HG02938 (cell line): ENCODE measurements at regions not wholly inside any gene's neighbourhood (a gene's known extent, or its start where the extent isn't known, plus 50 kb on each side); places are given as distances from the start of the nearest gene placed in this dataset.
"Not testable (repeated sequence)": the region's sequence is repeated elsewhere in the genome, so short reads cannot be mapped to it uniquely, and the experiment has no call there.

Experiments used
- ATAC-seq: cut with Tn5 transposase; IDR thresholded peaks from one replicate; pipeline ENCODE4 v1.9.1; 2021; ENCODE audit warnings: mild to moderate bottlenecking, moderate library complexity; ENCODE audit not compliant: unreplicated experiment

DNA sequence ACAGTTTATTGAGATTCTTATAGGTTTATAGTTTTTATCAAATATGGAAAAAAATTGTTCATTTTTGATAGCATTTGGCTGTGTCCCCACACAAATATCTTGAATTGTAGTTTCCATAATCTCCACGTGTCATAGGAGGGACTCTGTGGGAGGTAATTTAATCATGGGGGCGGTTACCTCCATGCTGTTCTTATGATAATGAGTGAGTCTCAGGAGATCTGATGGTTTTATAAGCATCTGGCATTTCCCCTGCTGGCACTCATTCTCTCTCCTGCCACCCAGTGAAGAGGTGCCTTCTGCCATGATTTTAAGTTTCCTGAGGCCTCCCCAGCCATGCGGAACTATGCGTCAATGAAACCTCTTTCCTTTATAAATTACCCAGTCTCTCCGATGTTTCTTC, 420.6 kb upstream of the KAZN start:
- ATAC-seq: not testable (repeated sequence)

DNA sequence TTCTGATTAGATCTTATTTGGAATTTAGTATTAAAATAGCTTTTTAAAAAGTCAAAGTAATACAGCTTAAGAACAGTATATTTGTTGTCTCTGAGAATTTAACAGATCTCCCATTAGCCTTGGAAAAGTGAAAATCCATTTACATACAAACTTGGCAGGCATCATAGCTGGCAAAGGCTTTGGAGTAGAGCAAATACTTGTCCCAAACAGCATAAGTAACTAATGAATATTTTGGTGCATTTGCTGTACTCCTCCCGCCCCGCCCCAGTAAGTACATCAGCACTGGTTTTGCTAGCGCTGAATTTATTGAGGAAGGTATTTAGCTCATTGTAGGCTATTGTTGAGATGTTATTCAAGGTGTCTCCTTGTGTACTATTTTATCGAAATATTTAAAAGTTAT, 417.7 kb upstream of the KAZN start:
- ATAC-seq: no peak

DNA sequence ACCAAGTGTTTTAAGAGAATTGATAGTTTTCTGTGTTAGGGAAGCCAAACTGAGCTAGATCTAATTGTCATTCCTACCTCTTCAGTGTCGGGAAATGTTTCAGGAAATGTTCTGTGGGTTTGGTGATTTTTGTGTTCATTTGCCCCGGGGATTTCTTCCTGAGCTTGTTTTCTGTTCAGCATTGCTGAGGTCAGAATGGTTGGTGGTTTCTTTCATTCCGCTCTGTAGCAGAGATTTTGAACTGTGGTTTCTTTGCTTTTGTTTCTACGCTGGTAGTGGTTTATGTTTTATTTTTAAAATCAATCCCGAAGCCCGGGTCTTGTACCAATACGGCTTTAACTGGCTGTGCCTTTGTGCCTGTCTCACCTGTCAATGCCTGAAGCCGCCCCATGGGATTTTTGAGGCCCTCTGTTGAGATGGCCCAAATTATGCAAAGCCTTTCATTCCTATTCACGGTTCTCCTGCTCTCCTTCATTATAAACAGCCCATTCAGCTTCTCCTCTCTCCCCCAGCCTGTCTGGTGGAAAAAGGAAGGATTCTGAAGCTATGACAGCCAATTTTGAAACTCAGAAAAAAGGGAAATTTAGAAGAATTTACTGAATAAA, 417.2 kb upstream of the KAZN start:
- ATAC-seq: no peak

DNA sequence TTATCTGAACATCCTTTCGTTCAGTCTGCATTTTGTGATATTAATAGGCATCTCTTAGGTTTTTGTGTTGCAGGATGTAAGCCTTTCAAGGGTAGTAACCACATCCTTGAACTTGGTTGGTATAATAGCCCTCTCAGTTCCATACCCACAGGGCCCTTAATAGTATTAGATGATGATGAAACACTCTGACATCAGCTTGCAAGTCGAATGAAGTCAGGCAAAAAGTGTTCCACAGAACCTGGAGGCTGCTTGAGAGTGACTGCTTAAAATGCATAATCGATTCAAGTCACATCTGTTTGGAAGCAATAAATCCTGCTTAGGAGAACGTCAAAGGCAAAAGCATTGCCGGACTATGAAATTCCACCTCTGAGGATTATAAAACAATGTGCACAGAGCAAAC, 415.6 kb upstream of the KAZN start:
- ATAC-seq: no peak

DNA sequence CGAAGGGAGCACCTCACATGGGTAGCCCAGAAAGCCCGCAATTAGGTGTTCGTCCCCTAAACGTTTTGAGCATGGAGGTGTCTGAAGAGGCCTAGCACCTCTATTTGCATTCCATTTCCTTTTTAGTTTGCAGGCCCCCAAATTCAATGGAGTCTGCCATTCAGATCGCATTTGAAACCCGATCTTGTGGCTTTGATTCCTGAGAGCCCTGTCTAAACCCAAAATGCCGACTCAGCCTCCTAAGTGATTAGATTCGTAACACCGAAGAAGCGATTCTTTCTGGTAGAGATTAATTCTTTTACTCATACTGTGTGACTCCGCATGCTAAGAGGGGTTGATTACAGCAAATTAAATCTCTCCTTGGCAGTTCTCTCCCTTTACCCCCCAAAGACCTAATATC, 415.2 kb upstream of the KAZN start:
- no peak for ATAC-seq

DNA sequence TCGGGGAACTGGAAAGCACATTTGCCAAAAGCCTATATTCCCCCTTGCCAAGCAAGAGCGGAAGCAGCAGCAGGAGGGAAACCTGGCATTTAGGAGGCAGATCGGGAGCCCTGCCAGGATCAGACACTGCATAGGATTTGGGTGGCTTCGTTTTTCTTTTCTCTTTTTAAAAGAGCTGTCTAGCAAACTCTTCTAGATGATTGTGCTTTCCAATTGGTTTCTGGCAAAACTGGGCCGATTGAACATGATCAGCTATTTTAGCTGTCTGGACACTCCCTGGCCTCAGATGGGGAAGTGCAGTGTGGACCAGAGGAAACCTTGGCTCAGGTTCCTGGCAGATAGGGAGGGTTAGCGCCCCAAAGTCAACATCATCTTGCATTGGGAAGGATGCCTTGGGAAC, 414.0 kb upstream of the KAZN start:
- ATAC-seq: no peak

DNA sequence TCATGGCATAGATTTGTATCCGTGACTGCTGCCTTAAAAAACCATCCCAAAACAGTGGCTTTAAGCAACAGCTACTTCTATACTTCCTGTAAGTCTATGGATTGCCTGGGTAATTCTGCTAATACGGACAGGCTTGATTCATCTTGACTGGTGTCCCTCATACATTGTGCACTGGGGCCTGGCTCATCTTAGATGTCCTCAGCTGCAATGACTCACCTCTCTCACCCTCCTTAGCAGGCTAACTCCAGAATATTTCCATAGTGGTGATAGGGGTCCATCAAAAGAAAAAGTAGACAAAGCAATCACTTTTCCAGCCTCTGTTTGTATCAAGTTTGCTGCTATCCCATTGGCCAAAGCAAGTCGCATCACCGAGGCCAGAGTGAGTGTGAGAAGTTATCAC, 409.1 kb upstream of the KAZN start:
- ATAC-seq: no peak

DNA sequence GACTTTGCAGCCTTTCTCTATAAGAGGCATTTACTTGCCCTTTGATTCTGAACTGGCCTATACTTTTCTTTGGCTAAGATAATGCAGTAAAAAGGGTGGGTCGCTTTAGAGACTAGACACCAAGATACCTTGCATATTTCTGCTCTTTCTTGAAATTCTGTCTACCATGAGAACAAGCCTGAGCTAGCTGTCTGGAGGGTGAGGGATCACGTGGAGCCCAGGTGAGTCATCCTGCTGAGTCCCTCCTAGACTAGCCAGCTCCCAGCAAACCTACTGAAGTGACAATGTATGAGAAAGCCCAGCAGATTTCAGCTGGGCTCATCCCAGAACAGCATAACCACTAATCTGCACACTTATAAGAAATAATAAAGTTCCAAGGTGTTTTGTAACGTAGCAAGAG, 408.0 kb upstream of the KAZN start:
- no peak for ATAC-seq

DNA sequence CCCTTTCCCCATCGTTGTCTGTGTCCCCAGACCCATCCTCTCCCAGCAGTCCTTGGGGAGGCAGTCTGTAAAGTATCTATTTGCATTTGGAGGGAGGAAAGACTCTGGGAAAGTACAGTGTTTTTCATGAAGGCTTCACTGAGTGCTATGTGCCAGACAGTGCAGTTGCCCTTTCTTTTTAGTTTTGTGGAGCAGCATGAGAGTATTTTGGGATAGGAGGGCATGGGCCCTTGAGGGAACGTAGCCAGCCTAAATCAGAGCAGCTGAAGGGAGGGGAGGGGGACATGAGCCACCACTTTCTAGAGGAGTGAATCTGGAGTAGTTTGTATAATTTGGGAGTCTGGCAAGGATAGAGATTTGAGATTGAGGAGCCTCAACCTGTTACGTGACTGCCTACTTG, 404.0 kb upstream of the KAZN start:
- no peak for ATAC-seq

DNA sequence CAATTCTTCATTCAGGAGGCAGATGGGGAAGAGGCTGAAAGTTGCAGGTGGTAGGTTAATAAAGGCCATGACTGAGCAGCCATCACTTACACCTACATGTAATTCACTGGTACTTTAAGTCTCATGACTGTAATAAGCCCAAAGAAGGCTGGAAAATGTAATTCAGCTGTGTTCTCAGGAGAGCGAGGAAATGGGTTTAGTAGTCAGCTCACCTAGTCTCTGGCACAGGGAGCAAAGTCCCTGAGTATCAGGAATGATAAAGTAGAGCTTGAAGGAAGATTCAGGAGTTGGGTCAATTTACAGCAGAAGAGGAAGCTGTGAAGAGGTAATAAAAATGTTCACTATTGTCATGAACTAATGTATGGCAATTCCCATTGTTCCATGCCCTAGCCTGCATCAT, 393.4 kb upstream of the KAZN start:
- no peak for ATAC-seq

DNA sequence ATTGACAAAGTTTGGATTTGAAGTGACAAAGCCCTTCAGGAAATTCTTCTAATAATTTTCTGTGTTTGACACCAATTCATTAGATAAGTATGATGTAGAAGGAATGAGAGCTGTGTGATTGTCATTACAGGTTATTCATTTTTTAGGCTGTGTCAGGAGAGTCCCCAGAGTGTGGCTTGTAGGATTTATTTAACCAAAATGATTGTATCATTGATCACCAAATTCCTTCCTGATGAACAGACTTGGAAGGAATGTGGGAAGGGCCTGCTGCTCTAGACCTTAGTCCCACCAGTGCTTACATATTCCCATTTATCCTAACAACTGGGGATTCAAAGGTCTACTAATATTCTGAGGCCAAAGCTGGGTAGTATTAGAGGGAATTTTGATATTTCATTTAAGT, 383.3 kb upstream of the KAZN start:
- no peak for ATAC-seq

DNA sequence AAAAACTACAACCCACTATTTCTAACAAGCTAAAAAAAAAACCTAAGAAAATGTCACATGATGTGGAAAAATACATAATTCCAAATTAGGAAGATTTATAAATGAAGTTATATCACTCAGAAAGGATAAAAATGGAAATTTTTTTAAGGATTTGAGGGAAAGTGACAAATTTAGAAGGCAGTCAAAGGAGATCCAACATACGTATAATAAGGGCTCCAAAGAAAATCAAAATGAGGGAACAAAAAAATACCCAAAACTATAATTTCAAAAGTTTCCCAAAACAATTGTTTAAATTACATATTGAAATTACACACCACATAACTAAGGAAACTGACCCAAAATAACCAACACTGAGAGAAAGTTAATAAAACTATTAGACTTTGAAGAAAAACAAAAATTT, 381.1 kb upstream of the KAZN start:
- ATAC-seq: no peak

DNA sequence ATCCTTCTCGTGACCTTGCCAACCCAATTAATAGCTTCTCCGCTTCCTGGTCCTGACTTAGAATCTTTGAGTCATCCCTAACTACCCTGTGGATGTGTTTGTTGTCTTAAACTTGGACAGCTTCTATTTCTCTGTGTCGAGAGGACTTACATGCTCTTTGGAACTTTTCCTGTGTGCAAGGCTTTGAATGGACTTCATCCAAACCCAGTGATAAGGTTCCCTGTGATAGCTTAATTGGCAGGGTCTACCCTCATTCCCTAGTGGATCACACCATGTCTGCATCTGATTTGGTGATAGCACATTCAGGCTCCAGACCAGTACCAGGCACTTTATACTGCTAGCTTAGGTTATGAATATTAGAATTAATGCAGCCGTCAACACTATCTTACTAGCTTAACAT, 378.2 kb upstream of the KAZN start:
- ATAC-seq: no peak

DNA sequence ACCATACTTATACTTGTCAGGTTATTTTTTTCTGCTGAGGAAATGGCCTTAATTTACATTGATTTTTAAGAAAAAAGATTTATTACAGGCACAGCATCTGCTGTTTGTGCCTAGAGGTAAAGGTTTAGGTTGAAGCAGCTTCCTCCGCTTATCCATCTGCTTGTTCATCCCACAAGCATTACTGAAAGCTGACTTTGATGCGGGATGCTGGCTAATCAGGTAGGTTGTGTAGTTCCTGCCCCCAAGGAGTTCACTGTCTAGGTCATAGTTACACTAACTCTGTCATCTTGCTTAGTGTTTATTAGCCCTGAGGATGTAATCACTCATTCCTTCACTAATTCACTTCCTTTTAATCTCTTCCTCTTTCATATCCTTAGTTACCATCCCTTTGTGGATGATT, 377.7 kb upstream of the KAZN start:
- ATAC-seq: no peak

DNA sequence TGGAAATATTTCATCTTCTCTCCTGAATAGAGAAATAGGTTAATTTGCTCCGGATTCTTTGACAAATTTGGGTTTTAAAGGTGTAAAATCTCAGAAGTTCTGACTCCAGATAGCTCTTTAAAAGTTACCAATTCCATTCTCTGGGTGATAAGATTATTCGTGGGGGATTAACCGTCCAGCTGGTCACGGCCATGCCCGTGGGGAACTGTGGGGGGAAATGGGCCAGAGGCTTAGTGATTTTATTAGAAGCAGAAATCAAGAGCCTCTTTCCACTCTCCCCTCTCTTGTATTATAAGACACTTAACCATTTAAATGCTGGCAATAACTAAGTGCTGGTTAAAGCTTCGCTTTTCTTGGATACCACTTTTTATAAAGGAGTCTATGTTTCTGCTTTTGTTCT, 376.4 kb upstream of the KAZN start:
- no peak for ATAC-seq

DNA sequence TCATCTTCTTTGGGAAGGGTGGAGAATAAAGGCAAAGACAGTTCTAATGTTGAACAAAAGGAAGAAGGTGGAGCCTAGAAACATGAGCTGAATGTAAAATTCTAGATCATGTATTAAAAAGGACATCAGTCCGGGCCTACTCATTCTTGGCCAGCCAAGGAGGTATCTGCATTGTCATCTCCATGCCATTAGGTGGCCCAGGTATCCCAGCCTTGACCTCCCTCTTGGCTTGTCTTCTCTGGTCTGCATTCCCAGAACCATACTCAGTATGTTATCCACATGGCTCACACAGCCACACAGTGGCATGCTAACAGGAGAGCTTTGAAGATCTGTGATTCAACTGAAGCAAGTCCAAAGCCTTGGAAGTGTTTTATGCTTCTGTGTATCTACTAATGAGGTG, 369.8 kb upstream of the KAZN start:
- ATAC-seq: no peak

DNA sequence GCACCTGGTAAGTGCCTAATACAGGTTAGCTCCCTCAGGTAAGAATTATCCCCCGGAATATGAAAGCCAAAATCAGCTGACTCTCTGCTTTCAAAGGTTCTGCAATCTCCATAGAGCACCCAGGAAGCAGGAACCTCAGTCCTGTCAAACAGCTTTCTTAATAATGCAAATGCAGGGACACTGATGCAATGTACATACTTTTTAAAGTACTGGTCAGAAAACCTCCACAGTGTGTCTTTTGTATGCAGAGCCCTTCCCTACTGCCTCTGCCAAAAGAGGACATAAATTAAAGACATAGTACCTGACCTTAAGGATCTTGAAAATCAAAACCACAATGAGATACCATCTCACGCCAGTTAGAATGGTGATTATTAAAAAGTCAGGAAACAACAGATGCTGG, 365.0 kb upstream of the KAZN start:
- no peak for ATAC-seq

DNA sequence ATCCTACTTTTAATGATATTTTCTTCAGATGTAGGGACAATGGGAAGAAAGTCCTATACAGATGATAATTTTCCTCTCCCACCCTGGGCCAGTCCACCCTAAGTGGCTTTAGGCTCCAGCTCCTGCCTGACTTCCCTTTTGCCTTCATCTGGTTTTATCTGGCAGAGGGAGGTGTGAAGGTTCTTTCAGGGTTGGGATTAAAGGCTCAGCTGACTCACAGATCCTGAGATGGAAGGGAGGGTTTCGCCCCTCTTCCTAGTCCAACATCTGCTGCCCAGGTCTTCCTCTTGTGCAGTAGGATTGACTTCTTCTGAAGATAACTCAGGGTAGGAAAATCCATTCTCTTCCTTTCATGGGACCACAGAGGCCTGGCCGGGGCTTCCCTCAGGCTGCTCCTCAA, 362.4 kb upstream of the KAZN start:
- no peak for ATAC-seq

DNA sequence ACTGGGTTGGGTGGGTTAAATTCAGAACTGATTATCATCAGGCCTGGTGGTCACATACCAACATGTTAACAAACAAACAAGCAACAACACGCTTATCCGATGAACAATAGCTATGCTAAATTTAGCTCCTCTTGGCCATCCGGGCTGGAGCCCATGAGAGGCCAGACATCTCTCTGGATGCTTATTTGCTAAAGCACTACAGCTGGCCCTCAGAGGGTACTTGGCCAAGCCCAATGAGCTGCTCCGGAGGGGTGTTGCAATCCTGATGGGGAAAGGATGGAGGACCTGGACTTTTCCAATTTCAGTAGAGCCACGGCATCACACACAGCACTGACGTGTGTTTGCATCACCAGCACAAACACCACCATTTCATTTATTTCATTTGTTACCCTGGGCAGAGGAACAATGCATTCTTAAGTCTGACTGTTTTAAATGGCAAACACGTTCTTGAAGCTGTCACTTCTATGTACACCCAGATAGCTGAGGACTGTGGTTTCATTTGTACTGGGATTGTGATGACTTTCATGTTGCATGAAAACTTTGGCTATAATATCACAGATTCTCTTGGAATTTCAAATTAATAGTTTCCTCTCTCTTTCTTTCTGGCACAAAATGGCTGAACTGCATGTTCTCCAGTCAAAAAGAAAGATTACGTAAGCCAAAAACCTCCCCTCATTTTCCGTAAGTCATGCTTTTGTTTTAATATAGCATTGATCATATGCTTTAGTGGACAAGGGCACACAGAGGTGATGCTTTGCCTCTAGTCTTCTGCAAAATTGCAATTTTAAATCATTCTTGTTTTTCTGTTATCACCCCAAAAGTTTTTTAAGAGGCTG, 359.8 kb upstream of the KAZN start:
- no peak for ATAC-seq

DNA sequence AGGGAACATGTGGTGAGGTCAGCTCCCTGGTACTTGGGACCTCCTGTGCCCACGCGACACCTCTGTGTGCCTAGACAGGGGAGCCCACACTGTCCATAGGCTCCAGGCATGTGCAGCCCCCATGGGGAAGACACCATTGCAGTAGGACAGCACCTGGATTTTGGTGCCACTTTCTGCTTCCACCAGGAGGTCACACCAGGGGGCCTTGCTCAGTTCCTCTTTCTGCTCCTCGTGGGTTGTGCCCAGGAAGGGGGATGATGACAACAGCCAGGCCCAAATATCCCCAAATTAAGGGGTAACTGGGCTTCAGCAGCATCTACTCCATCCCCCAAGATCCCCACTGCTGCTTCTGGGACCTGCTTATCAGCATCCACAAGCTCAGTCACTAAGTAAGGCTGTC, 358.2 kb upstream of the KAZN start:
- no peak for ATAC-seq

DNA sequence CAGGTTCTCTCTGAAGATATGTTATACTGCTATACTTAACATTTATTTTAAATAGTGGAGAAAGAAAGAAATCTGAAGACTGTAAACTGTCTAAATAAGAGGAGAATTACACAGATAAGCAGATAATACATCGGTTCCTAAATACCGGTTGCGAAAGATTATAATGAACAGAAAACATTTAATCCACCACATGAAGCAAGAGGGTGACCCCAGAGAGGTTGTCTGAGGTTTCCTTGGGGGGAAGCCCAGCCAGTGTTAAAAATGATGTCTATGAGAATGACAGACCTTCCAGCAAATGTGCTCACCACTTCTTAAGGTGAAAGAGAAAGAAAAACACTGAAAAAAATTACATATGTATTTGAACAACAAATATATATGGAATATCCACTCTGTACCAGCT, 356.4 kb upstream of the KAZN start:
- ATAC-seq: no peak

DNA sequence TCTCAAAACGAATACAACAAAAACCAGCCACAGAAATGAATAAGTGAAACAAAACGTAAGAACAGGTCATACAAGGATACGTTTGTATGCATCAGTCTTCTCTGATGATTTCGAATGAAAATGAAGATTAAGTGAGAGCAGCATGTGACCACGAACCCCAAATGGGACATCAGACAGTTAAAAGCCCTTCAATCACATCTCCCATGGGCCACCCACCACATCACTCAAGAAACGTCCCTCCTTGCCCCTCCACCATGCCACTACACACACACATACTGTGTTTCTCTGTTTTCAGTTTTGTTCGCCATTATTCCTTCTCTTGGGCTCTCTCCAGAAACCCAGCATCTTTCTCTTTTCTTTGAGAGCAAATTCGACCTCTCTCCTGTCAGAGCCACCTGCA, 355.6 kb upstream of the KAZN start:
- no peak for ATAC-seq

DNA sequence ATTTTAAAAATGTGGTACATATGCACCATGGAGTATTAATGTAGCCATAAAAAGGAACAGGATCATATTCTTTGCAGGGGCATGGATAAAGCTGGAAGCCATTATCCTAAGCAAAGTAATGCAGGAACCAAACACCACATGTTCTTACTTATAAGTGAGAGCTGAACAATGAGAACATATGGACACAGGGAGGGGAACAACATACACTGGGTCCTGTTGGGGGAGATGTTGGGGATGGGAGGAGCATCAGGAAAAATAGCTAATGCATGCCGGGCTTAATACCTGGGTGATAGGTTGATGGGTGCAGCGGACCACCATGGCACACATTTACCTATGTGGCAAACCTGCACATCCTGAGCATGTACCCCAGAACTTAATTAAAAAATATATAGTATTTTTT, 352.5 kb upstream of the KAZN start:
- ATAC-seq: no peak
